Chondrocyte (in vitro differentiated cells): ENCODE measurements at regions not wholly inside any gene's neighbourhood (a gene's known extent, or its start where the extent isn't known, plus 50 kb on each side); places are given as distances from the start of the nearest gene placed in this dataset.

ENCODE experiments used
- DNase-seq: peaks from one replicate; pipeline ENCODE4 v3.0.0; 2021; ENCODE audit warnings: mixed read lengths, low spot score
- H3K27ac Mint-ChIP-seq: one replicate; pipeline ENCODE4 v1.8.0; 2021; ENCODE audit warnings: mild to moderate bottlenecking, moderate library complexity, mixed read lengths; ENCODE audit not compliant: unreplicated experiment
- H3K27me3 Mint-ChIP-seq: 2 replicates; pipeline ENCODE4 v1.8.0; 2021; ENCODE audit warnings: low read depth, mixed read lengths
- H3K36me3 Mint-ChIP-seq: 2 replicates; pipeline ENCODE4 v1.8.0; 2021; ENCODE audit warnings: low read depth, mixed read lengths
- H3K4me1 Mint-ChIP-seq: 2 replicates; pipeline ENCODE4 v1.8.0; 2021; ENCODE audit warnings: low read depth, mild to moderate bottlenecking, mixed read lengths
- H3K4me3 Mint-ChIP-seq: one replicate; pipeline ENCODE4 v1.8.0; 2021; ENCODE audit warnings: mild to moderate bottlenecking, moderate library complexity, mixed read lengths; ENCODE audit not compliant: unreplicated experiment
- H3K9me3 Mint-ChIP-seq: 2 replicates; pipeline ENCODE4 v1.8.0; 2021; ENCODE audit warnings: low read depth, mixed read lengths
- CTCF ChIP-seq: fragments of 200-600 bp; sonication (generic); IDR thresholded peaks from 2 replicates; pipeline ENCODE4 v1.5.0; 2021; ENCODE audit warnings: antibody characterized with exemption, mild to moderate bottlenecking, moderate library complexity

GRCh38 chr3:166471074-166471767 lies 634.0 kb upstream of the BCHE start:
- Mint-ChIP-seq H3K9me3 (no peaks in the 10 kb centered on the region), H3K4me3 (no peak overlapping the region), H3K36me3 (no peaks in the 10 kb centered on the region), H3K27me3 (no peaks in the 10 kb centered on the region), H3K4me1 (no peaks in the 10 kb centered on the region), H3K27ac (no peak overlapping the region)
- DNase-seq, result no peak
- TF ChIP-seq CTCF, result no peak

GRCh38 chr3:166462891-166463470 lies 625.8 kb upstream of the BCHE start:
- no peak for DNase-seq
- Mint-ChIP-seq H3K27ac (no peak overlapping the region), H3K9me3 (no peaks in the 10 kb centered on the region), H3K27me3 (peaks cover 2% of the 10 kb centered on the region), H3K4me1 (no peaks in the 10 kb centered on the region), H3K4me3 (no peak overlapping the region), H3K36me3 (no peaks in the 10 kb centered on the region)
- no peak for TF ChIP-seq CTCF

- no peaks in the 10 kb centered on the region for H3K4me1 Mint-ChIP-seq
- H3K36me3 Mint-ChIP-seq, result no peaks in the 10 kb centered on the region
- H3K4me3 Mint-ChIP-seq, result no peak overlapping the region
- no peaks in the 10 kb centered on the region for H3K9me3 Mint-ChIP-seq
- no peak for TF ChIP-seq CTCF
- no peak for DNase-seq
- peaks cover 2% of the 10 kb centered on the region for H3K27me3 Mint-ChIP-seq
- H3K27ac Mint-ChIP-seq, result no peak overlapping the region
Measured at GRCh38 chr3:166461626-166462025, 624.4 kb upstream of the BCHE start.

GRCh38 chr3:166457382-166457781 lies 620.2 kb upstream of the BCHE start:
- H3K9me3 Mint-ChIP-seq, result no peaks in the 10 kb centered on the region
- H3K4me1 Mint-ChIP-seq, result no peaks in the 10 kb centered on the region
- DNase-seq, result no peak
- no peak overlapping the region for H3K27ac Mint-ChIP-seq
- no peaks in the 10 kb centered on the region for H3K36me3 Mint-ChIP-seq
- no peak for TF ChIP-seq CTCF
- no peak overlapping the region for H3K4me3 Mint-ChIP-seq
- peaks cover 2% of the 10 kb centered on the region for H3K27me3 Mint-ChIP-seq

GRCh38 chr3:166456286-166456685 lies 619.1 kb upstream of the BCHE start:
- Mint-ChIP-seq H3K9me3 (no peaks in the 10 kb centered on the region), H3K4me1 (no peaks in the 10 kb centered on the region), H3K4me3 (no peak overlapping the region), H3K27ac (no peak overlapping the region), H3K27me3 (no peaks in the 10 kb centered on the region), H3K36me3 (no peaks in the 10 kb centered on the region)
- DNase-seq, result no peak
- TF ChIP-seq CTCF, result no peak
